ENCODE measurements at regions not wholly inside any gene's neighbourhood (a gene's known extent, or its start where the extent isn't known, plus 50 kb on each side); places are given as distances from the start of the nearest gene placed in this dataset.

GRCh38 chr10:8233049-8233448 lies 178.6 kb downstream of the GATA3 start:
- H3K4me1 ChIP-seq = no peaks in the 10 kb centered on the region
- intact Hi-C loops (cut with DNase I) = no loop called here
- no peak for TF ChIP-seq CTCF (IDR thresholded peaks at IDR 0.05)
- no peaks in the 10 kb centered on the region for H3K27me3 ChIP-seq
- no peak overlapping the region for H3K4me3 ChIP-seq
- H3K9me3 ChIP-seq = no peaks in the 10 kb centered on the region
- no peaks in the 10 kb centered on the region for H3K36me3 ChIP-seq
- no peak for ATAC-seq
- DNase-seq = no peak
- H3K27ac ChIP-seq = no peak overlapping the region

GRCh38 chr10:8233832-8234259 lies 179.4 kb downstream of the GATA3 start:
- H3K4me3 ChIP-seq = no peak overlapping the region
- H3K27me3 ChIP-seq = peaks cover 0 to 4% of the 10 kb centered on the region in 2 donors
- ATAC-seq = no peak
- no peaks in the 10 kb centered on the region for H3K36me3 ChIP-seq
- no peak overlapping the region for H3K27ac ChIP-seq
- no peaks in the 10 kb centered on the region for H3K9me3 ChIP-seq
- intact Hi-C loops (cut with DNase I) = no loop called here
- no peaks in the 10 kb centered on the region for H3K4me1 ChIP-seq
- no peak for TF ChIP-seq CTCF (IDR thresholded peaks at IDR 0.05)
- no peak for DNase-seq

GRCh38 chr10:8235253-8236027 lies 181.0 kb downstream of the GATA3 start:
- Histone ChIP-seq H3K4me3 (no peak overlapping the region), H3K4me1 (no peaks in the 10 kb centered on the region), H3K27me3 (peaks cover 0 to 10% of the 10 kb centered on the region in 2 donors), H3K36me3 (no peaks in the 10 kb centered on the region), H3K9me3 (no peaks in the 10 kb centered on the region), H3K27ac (no peak overlapping the region)
- intact Hi-C loops (cut with DNase I) = no loop called here
- TF ChIP-seq CTCF (IDR thresholded peaks at IDR 0.05) = no peak
- DNase-seq (no peak), ATAC-seq (no peak)

GRCh38 chr10:8238986-8239385 lies 184.5 kb downstream of the GATA3 start:
- Histone ChIP-seq H3K4me1 (no peaks in the 10 kb centered on the region), H3K9me3 (no peaks in the 10 kb centered on the region), H3K27me3 (peaks cover 0 to 10% of the 10 kb centered on the region in 2 donors), H3K36me3 (no peaks in the 10 kb centered on the region), H3K4me3 (no peak overlapping the region), H3K27ac (no peak overlapping the region)
- no peak for ATAC-seq
- intact Hi-C loops (cut with DNase I) = no loop called here
- TF ChIP-seq CTCF (IDR thresholded peaks at IDR 0.05) = no peak
- DNase-seq = no peak

GRCh38 chr10:8240861-8241260 lies 186.4 kb downstream of the GATA3 start:
- Histone ChIP-seq H3K36me3 (no peaks in the 10 kb centered on the region), H3K27me3 (peaks cover 0 to 10% of the 10 kb centered on the region in 2 donors), H3K9me3 (no peaks in the 10 kb centered on the region), H3K4me3 (no peak overlapping the region), H3K27ac (no peak overlapping the region), H3K4me1 (no peaks in the 10 kb centered on the region)
- no peak for DNase-seq
- no peak for ATAC-seq
- TF ChIP-seq CTCF (IDR thresholded peaks at IDR 0.05) = no peak
- intact Hi-C loops (cut with DNase I) = no loop called here
